ENCODE measurements at regions not wholly inside any gene's neighbourhood (a gene's known extent, or its start where the extent isn't known, plus 50 kb on each side); places are given as distances from the start of the nearest gene placed in this dataset.
A peak's percentile ranks its signal among the peaks of the same experiment; 100 is the strongest.

GRCh38 chr2:226364217-226364616, 435.4 kb downstream of the IRS1 start:
- DNase-seq (ENCODE audit: low read depth, low spot score): no peak
- TF ChIP-seq CTCF (IDR thresholded peaks at IDR 0.05; ENCODE audit: low read depth, low read length): no peak
- in situ Hi-C loops (cut with HindIII; ENCODE audit: low sequenced_read_pairs): no loop called here
- no peak overlapping the region for H3K4me3 ChIP-seq (ENCODE audit: low read depth, low read length)

GRCh38 chr2:226362980-226363379, 436.6 kb downstream of the IRS1 start:
- no peak overlapping the region for H3K4me3 ChIP-seq (ENCODE audit: low read depth, low read length)
- peak; percentile 72 for DNase-seq (ENCODE audit: low read depth, low spot score)
- no peak for TF ChIP-seq CTCF (IDR thresholded peaks at IDR 0.05; ENCODE audit: low read depth, low read length)
- in situ Hi-C loops (cut with HindIII; ENCODE audit: low sequenced_read_pairs): no loop called here

- in situ Hi-C loops (cut with HindIII; ENCODE audit: low sequenced_read_pairs): no loop called here
- TF ChIP-seq CTCF (IDR thresholded peaks at IDR 0.05; ENCODE audit: low read depth, low read length): no peak
- H3K4me3 ChIP-seq (ENCODE audit: low read depth, low read length): no peak overlapping the region
- no peak for DNase-seq (ENCODE audit: low read depth, low spot score)
Measured at GRCh38 chr2:226360658-226361057, 439.0 kb downstream of the IRS1 start.

GRCh38 chr2:226358688-226359087, 440.9 kb downstream of the IRS1 start:
- H3K4me3 ChIP-seq (ENCODE audit: low read depth, low read length): no peak overlapping the region
- in situ Hi-C loops (cut with HindIII; ENCODE audit: low sequenced_read_pairs): no loop called here
- DNase-seq (ENCODE audit: low read depth, low spot score): no peak
- no peak for TF ChIP-seq CTCF (IDR thresholded peaks at IDR 0.05; ENCODE audit: low read depth, low read length)

GRCh38 chr2:226357816-226358215, 441.8 kb downstream of the IRS1 start:
- no peak for TF ChIP-seq CTCF (IDR thresholded peaks at IDR 0.05; ENCODE audit: low read depth, low read length)
- DNase-seq (ENCODE audit: low read depth, low spot score): no peak
- in situ Hi-C loops (cut with HindIII; ENCODE audit: low sequenced_read_pairs): no loop called here
- H3K4me3 ChIP-seq (ENCODE audit: low read depth, low read length): no peak overlapping the region

GRCh38 chr2:226355600-226355999, 444.0 kb downstream of the IRS1 start:
- H3K4me3 ChIP-seq (ENCODE audit: low read depth, low read length): no peak overlapping the region
- no peak for TF ChIP-seq CTCF (IDR thresholded peaks at IDR 0.05; ENCODE audit: low read depth, low read length)
- in situ Hi-C loops (cut with HindIII; ENCODE audit: low sequenced_read_pairs): no loop called here
- no peak for DNase-seq (ENCODE audit: low read depth, low spot score)

GRCh38 chr2:226354434-226354833, 445.2 kb downstream of the IRS1 start:
- in situ Hi-C loops (cut with HindIII; ENCODE audit: low sequenced_read_pairs): no loop called here
- TF ChIP-seq CTCF (IDR thresholded peaks at IDR 0.05; ENCODE audit: low read depth, low read length): no peak
- DNase-seq (ENCODE audit: low read depth, low spot score): peak; percentile 57

More at GRCh38 chr2:226354434-226354833, 445.2 kb downstream of the IRS1 start:
- no peak overlapping the region for H3K4me3 ChIP-seq (ENCODE audit: low read depth, low read length)
